ENCODE measurements at regions not wholly inside any gene's neighbourhood (a gene's known extent, or its start where the extent isn't known, plus 50 kb on each side); places are given as distances from the start of the nearest gene placed in this dataset.

DNA sequence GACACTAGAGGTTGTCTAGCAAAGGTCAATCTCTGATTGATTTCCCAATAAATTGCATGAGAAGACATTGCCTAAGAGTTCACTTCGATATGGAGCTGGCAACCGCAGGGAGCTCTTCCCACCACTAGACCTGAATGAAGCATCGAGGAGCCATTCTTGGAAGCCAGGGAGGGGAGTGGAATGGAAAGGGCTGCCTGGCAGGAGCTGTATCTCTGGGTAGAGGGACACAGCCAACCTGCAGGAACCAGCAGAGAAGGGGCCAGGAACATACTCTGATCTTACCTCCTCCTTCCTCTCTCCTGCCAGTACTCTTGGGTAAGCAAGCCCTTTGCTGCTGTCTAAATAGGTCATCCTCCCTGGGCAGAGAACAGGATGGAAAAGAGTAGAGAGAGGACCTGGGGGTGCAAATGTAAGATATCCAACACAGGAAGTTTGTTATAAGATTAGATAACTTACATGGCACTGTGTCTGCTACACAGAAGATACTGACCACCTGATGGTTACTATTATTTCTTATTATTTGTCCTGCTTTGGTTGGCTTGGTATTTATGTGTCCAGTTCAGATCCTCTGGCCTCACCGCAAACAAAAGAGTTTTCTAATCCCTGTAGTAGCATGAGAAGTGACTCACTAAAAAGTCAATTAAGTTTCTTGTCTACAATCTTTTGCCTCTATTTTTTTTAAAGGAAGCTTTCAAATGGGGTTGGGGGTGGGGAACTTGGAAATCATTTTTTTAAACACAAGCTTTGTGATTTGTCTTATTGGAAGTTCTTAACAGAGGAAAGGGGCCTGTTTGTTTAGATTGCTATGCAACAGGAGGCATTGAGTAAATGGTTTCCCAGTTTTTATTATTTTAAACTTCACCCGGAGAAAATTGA lies 156.7 kb upstream of the TSC22D2 start:
- TF ChIP-seq, protein P1, sequence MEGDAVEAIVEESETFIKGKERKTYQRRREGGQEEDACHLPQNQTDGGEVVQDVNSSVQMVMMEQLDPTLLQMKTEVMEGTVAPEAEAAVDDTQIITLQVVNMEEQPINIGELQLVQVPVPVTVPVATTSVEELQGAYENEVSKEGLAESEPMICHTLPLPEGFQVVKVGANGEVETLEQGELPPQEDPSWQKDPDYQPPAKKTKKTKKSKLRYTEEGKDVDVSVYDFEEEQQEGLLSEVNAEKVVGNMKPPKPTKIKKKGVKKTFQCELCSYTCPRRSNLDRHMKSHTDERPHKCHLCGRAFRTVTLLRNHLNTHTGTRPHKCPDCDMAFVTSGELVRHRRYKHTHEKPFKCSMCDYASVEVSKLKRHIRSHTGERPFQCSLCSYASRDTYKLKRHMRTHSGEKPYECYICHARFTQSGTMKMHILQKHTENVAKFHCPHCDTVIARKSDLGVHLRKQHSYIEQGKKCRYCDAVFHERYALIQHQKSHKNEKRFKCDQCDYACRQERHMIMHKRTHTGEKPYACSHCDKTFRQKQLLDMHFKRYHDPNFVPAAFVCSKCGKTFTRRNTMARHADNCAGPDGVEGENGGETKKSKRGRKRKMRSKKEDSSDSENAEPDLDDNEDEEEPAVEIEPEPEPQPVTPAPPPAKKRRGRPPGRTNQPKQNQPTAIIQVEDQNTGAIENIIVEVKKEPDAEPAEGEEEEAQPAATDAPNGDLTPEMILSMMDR (IDR thresholded peaks at IDR 0.05; ENCODE audit: low read depth, low read length) = no peak
- DNase-seq (ENCODE audit: low read depth in 2 of 2) = peak; percentile 38 to 49
- H3K4me3 ChIP-seq (replicated peaks in 1 of 2; ENCODE audit: low read depth in 2 of 2, low read length in 2 of 2) = no peak overlapping the region

DNA sequence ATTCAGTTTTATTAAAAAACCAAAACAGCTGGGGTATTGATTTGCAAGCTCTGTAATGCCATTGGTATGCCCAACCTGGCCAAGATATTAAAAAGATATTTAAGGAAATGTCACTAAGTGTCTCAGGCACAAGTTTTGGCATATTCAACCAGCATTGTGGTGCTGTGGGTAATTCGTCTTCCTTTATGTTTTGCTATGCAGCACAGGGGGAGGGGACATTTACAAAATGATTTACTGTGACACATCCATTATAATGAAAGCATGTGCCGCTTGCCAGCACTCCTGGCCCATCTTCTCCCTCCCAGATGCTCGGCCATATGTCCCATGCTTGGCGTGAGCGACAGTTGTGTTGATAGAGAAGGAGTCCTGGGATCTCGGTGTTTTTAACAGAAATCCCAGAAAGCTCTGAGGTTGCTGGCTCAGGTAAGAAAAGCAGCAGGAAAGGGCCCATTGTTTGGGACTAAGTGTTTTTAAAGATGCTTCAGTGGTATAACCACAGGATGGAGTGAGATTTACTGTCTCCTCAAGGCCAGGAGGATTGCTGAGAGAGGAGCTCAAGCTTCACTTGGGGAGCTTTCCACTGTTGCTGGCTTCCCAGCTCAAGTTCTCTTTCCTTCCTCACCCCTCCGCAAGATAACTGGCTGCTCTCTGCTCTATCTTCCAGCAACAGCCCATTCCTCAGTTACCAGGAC lies 158.2 kb upstream of the TSC22D2 start:
- TF ChIP-seq, protein P1 (IDR thresholded peaks at IDR 0.05; ENCODE audit: low read depth, low read length) = no peak
- no peak overlapping the region for H3K4me3 ChIP-seq (replicated peaks in 1 of 2; ENCODE audit: low read depth in 2 of 2, low read length in 2 of 2)
- DNase-seq (ENCODE audit: low read depth in 2 of 2) = no peak

DNA sequence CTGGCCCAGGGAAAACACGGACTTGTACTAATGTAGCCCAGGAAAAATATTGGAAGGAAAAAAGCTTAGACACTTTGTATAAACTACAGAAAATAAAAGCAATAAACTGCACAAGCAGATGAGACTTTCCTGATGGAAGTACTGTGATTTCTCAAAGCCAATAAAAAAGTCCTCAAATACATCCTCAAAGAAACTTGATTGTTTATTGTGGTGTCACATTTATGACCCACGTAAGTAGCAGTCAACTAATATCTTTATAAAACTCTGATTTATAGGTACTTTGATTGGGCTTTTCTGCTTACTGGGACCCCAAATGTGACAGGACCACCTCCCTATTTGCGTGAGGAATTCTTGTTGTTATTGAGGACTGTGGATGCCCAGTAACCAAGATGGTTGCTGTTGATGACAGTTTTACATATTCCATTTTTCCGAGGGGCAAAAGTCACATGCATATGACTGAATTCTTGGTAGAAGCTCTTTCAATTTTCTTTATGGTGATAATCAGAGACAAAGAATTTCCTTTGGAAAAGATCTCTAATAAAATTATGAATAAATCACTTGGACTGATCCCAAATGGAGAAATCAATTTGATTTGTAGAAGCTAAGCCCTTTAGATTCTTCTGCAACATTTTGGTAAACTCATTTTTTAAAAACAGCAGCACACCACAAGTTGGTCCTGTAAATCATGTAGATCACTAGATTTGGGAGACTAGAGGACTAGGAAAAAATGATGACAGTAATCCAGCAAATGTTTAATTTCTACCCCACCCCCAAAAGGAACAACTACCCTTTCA lies 159.0 kb upstream of the TSC22D2 start:
- TF ChIP-seq, protein P1 (IDR thresholded peaks at IDR 0.05; ENCODE audit: low read depth, low read length) = no peak
- H3K4me3 ChIP-seq (replicated peaks in 1 of 2; ENCODE audit: low read depth in 2 of 2, low read length in 2 of 2) = no peak overlapping the region
- DNase-seq (ENCODE audit: low read depth in 2 of 2) = no peak

DNA sequence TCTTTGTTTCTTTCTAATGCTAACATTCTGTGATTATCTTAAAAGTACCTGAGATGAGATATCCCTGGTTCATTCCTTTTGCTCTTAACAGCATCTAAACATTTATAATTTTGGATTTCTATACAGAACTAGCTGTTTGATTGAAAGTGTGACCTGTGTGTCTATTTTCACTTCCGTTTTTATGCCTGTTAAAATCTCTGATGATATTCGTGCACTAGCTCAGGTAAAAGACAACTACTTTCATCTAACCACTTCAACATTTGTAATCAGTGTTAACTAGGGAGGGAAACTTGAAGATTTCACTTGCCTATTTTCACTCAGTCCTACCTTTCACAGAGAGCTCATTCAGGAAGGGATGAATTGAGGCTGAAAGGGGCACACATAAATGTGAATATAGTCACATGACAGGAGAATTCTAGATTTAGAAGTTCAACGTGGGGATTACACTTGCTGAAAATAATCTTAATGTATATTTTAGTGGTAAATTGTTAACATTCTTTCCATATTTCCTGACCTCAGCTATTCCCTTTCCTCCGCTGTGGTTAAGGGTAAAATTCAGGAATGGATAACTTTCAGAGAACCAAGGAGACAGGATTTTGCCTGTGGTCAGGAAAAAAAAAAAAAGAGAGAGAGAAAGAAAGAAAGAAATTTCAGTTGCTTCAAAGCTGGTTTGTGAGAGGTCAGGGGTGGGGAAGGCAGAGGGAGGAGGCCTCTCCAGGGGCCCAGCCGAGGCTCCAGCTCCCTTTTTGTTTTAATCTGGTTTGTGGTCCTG lies 159.8 kb upstream of the TSC22D2 start:
- H3K4me3 ChIP-seq (replicated peaks in 1 of 2; ENCODE audit: low read depth in 2 of 2, low read length in 2 of 2) = no peak overlapping the region
- TF ChIP-seq, protein P1 (IDR thresholded peaks at IDR 0.05; ENCODE audit: low read depth, low read length) = no peak
- peak; percentile 66 to 81 for DNase-seq (ENCODE audit: low read depth in 2 of 2)

DNA sequence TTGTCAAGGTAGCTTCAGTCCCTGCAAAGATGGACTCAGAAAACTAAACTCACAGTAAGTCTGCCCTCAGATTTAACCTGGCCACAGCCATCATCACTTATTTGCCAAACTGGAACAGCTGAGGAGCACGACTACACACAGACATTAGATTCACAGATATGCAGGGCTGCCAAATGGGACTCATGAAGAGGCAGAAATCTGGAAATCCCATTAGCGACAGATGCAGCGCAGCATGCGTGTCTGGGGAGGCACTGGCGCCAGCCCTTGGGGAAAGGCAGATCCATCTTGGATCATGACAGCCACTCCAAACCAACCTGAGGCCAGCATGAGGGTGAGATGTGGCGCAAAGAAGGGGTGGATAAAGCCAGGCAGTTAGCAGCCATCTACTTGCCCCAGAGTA lies 160.7 kb upstream of the TSC22D2 start:
- no peak overlapping the region for H3K4me3 ChIP-seq (replicated peaks in 1 of 2; ENCODE audit: low read depth in 2 of 2, low read length in 2 of 2)
- no peak for DNase-seq (ENCODE audit: low read depth in 2 of 2)
- TF ChIP-seq, protein P1 (IDR thresholded peaks at IDR 0.05; ENCODE audit: low read depth, low read length) = no peak

DNA sequence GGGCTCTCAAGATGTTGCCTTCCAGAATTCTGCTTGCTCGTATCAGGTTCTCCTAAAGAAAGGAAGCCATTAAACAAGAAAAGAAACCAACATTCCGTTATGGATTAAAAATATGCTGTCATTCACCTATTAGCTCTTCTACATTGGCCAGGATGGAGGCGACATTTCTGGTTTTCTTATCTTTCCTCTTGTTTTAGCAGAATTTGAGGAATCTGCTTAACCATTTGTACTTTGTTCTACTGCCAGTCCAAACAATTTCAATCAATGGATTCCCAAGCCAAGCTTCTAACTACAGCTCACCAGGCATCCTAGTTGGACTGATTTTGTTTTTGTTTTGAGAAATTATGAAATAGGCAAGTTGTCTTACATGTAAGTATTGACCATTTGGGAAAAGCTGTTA lies 164.6 kb upstream of the TSC22D2 start:
- TF ChIP-seq, protein P1 (IDR thresholded peaks at IDR 0.05; ENCODE audit: low read depth, low read length) = no peak
- no peak overlapping the region for H3K4me3 ChIP-seq (replicated peaks in 1 of 2; ENCODE audit: low read depth in 2 of 2, low read length in 2 of 2)
- no peak for DNase-seq (ENCODE audit: low read depth in 2 of 2)
